ENCODE measurements at regions not wholly inside any gene's neighbourhood (a gene's known extent, or its start where the extent isn't known, plus 50 kb on each side); places are given as distances from the start of the nearest gene placed in this dataset.

- no peak for DNase-seq
- Histone ChIP-seq H3K9me3 (no peaks in the 10 kb centered on the region), H3K4me1 (no peaks in the 10 kb centered on the region), H3K27me3 (no peaks in the 10 kb centered on the region), H3K27ac (no peak overlapping the region), H3K4me3 (no peak overlapping the region), H3K36me3 (no peaks in the 10 kb centered on the region)
- TF ChIP-seq POLR2A (IDR thresholded peaks at IDR 0.05), result no peak
- TF ChIP-seq, protein P1, sequence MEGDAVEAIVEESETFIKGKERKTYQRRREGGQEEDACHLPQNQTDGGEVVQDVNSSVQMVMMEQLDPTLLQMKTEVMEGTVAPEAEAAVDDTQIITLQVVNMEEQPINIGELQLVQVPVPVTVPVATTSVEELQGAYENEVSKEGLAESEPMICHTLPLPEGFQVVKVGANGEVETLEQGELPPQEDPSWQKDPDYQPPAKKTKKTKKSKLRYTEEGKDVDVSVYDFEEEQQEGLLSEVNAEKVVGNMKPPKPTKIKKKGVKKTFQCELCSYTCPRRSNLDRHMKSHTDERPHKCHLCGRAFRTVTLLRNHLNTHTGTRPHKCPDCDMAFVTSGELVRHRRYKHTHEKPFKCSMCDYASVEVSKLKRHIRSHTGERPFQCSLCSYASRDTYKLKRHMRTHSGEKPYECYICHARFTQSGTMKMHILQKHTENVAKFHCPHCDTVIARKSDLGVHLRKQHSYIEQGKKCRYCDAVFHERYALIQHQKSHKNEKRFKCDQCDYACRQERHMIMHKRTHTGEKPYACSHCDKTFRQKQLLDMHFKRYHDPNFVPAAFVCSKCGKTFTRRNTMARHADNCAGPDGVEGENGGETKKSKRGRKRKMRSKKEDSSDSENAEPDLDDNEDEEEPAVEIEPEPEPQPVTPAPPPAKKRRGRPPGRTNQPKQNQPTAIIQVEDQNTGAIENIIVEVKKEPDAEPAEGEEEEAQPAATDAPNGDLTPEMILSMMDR (IDR thresholded peaks at IDR 0.05 in 4 of 5, conservative IDR thresholded peaks at IDR 0.05 in 1 of 5), result no peak
- intact Hi-C loops (cut with DNase I; ENCODE audit: low total_unique reads), result no loop called here
- in situ Hi-C loops (cut with MboI; ENCODE audit: low sequenced_read_pairs in 4 of 4), result no loop called here
- ATAC-seq, result no peak
These were observed 67.6 kb downstream of the HTR1A start for GRCh38 chr5:63894690-63895089.

GRCh38 chr5:63878788-63879187 lies 83.5 kb downstream of the HTR1A start:
- no peak overlapping the region for H3K4me3 ChIP-seq
- no peaks in the 10 kb centered on the region for H3K9me3 ChIP-seq
- TF ChIP-seq, protein P1 (IDR thresholded peaks at IDR 0.05 in 4 of 5, conservative IDR thresholded peaks at IDR 0.05 in 1 of 5), result no peak
- no peak for TF ChIP-seq POLR2A (IDR thresholded peaks at IDR 0.05)
- in situ Hi-C loops (cut with MboI; ENCODE audit: low sequenced_read_pairs in 4 of 4), result no loop called here
- no peak for ATAC-seq
- H3K4me1 ChIP-seq, result no peaks in the 10 kb centered on the region
- no peaks in the 10 kb centered on the region for H3K27me3 ChIP-seq
- no peak for DNase-seq
- H3K27ac ChIP-seq, result no peak overlapping the region
- intact Hi-C loops (cut with DNase I; ENCODE audit: low total_unique reads), result no loop called here
- H3K36me3 ChIP-seq, result no peaks in the 10 kb centered on the region

- no peaks in the 10 kb centered on the region for H3K36me3 ChIP-seq
- TF ChIP-seq POLR2A (IDR thresholded peaks at IDR 0.05), result no peak
- TF ChIP-seq, protein P1 (IDR thresholded peaks at IDR 0.05 in 4 of 5, conservative IDR thresholded peaks at IDR 0.05 in 1 of 5), result no peak
- no peak overlapping the region for H3K27ac ChIP-seq
- in situ Hi-C loops (cut with MboI; ENCODE audit: low sequenced_read_pairs in 4 of 4), result no loop called here
- no peak overlapping the region for H3K4me3 ChIP-seq
- no peaks in the 10 kb centered on the region for H3K9me3 ChIP-seq
- intact Hi-C loops (cut with DNase I; ENCODE audit: low total_unique reads), result no loop called here
- no peak for ATAC-seq
- DNase-seq, result no peak
- H3K27me3 ChIP-seq, result no peaks in the 10 kb centered on the region
- no peaks in the 10 kb centered on the region for H3K4me1 ChIP-seq
These were observed 84.3 kb downstream of the HTR1A start for GRCh38 chr5:63877961-63878360.

DNA sequence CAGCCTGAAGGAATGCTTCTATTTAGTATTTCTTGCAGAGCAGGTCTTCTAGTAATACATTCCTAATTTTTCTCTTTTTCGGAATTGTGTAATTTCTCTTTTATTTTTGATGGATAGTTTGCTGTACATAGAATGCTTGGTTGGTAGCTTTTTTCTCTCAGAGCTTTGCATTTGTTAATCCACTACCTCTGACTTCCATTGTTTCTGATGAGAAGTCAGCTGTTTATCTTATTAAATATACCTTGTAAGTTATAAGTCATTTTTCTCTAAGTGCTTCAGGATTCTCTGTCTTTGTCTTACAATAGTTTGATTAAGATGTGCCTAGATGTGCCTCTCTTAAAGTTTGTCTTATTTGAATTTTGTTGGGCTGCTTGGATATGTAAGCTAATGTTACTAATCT lies 101.9 kb downstream of the HTR1A start:
- no peak overlapping the region for H3K4me3 ChIP-seq
- ATAC-seq, result no peak
- no peak overlapping the region for H3K27ac ChIP-seq
- no peaks in the 10 kb centered on the region for H3K36me3 ChIP-seq
- no peak for DNase-seq
- H3K9me3 ChIP-seq, result no peaks in the 10 kb centered on the region
- no peak for TF ChIP-seq POLR2A (IDR thresholded peaks at IDR 0.05)
- TF ChIP-seq, protein P1 (IDR thresholded peaks at IDR 0.05 in 4 of 5, conservative IDR thresholded peaks at IDR 0.05 in 1 of 5), result no peak
- in situ Hi-C loops (cut with MboI; ENCODE audit: low sequenced_read_pairs in 4 of 4) (no loop called here), intact Hi-C loops (cut with DNase I; ENCODE audit: low total_unique reads) (no loop called here)
- H3K27me3 ChIP-seq, result no peaks in the 10 kb centered on the region
- H3K4me1 ChIP-seq, result no peaks in the 10 kb centered on the region

GRCh38 chr5:63854076-63854475 lies 108.2 kb downstream of the HTR1A start:
- TF ChIP-seq, protein P1 (IDR thresholded peaks at IDR 0.05 in 4 of 5, conservative IDR thresholded peaks at IDR 0.05 in 1 of 5), result no peak
- TF ChIP-seq POLR2A (IDR thresholded peaks at IDR 0.05), result no peak
- ATAC-seq, result no peak
- no peaks in the 10 kb centered on the region for H3K36me3 ChIP-seq
- H3K4me1 ChIP-seq, result no peaks in the 10 kb centered on the region
- no peaks in the 10 kb centered on the region for H3K27me3 ChIP-seq
- in situ Hi-C loops (cut with MboI; ENCODE audit: low sequenced_read_pairs in 4 of 4), result no loop called here
- H3K4me3 ChIP-seq, result no peak overlapping the region
- no peak overlapping the region for H3K27ac ChIP-seq
- intact Hi-C loops (cut with DNase I; ENCODE audit: low total_unique reads), result no loop called here
- DNase-seq, result no peak
- H3K9me3 ChIP-seq, result no peaks in the 10 kb centered on the region
